DOHH2 (cell line): ENCODE measurements at regions not wholly inside any gene's neighbourhood (a gene's known extent, or its start where the extent isn't known, plus 50 kb on each side); places are given as distances from the start of the nearest gene placed in this dataset.

Source experiments
- CTCF ChIP-seq: fragments of 200-600 bp; sonication (generic); IDR thresholded peaks from one replicate; pipeline ENCODE4 v1.5.1; 2014; ENCODE audit warnings: antibody characterized with exemption, mild to moderate bottlenecking, low read depth, low read length; ENCODE audit not compliant: poor library complexity, severe bottlenecking
- EZH2phosphoT487 ChIP-seq: fragments of 200-600 bp; sonication (generic); IDR thresholded peaks from 2 replicates; pipeline ENCODE4 v1.6.1; 2017; ENCODE audit warnings: borderline replicate concordance, mild to moderate bottlenecking, antibody characterized with exemption, low read length, moderate library complexity, mixed read lengths

GRCh38 chr5:123987956-123988355 is 476.0 kb downstream of the CSNK1G3 start:
- TF ChIP-seq CTCF: no peak
- TF ChIP-seq EZH2phosphoT487: no peak
